ENCODE measurements at regions not wholly inside any gene's neighbourhood (a gene's known extent, or its start where the extent isn't known, plus 50 kb on each side); places are given as distances from the start of the nearest gene placed in this dataset.
"Not testable (repeated sequence)": the region's sequence is repeated elsewhere in the genome, so short reads cannot be mapped to it uniquely, and the experiment has no call there.

DNA sequence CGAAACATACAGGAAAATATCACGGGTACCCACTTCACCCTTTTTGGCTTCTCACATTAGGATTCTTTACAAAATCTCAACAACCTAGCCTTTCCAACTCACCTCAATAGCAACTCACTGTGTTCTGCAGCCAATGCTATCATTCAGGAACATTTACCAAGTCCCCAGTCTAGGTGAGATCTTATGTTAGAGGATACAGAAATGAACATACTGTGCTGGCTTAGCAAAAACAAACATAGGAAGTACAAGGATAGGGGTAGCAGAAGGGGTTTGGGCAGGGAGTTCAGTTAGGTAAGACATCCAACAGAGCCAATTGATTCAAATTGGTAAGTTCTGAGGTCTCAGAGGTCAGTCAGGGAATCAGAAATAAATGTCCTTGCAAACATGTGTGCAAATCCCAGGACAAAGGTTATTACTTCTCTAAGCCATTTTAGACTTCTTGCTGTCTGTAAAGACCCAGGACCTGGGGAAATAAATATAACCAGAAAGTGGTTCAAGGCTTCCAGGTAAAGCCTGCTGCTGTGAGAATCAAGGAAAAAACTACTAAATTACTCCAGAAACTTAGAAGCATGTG lies 556.3 kb upstream of the CHAC2 start:
- Histone ChIP-seq H3K27me3 (no peaks in the 10 kb centered on the region), H3K4me1 (ENCODE audit: control insufficient read depth in 1 of 2, insufficient read depth in 1 of 2, low read depth in 1 of 2, low read length in 1 of 2) (no peaks in the 10 kb centered on the region), H3K9me3 (no peaks in the 10 kb centered on the region), H3K4me3 (ENCODE audit: low read depth in 1 of 2, low read length in 1 of 2) (no peak overlapping the region), H3K27ac (no peak overlapping the region), H3K36me3 (no peaks in the 10 kb centered on the region)
- TF ChIP-seq, protein P1, sequence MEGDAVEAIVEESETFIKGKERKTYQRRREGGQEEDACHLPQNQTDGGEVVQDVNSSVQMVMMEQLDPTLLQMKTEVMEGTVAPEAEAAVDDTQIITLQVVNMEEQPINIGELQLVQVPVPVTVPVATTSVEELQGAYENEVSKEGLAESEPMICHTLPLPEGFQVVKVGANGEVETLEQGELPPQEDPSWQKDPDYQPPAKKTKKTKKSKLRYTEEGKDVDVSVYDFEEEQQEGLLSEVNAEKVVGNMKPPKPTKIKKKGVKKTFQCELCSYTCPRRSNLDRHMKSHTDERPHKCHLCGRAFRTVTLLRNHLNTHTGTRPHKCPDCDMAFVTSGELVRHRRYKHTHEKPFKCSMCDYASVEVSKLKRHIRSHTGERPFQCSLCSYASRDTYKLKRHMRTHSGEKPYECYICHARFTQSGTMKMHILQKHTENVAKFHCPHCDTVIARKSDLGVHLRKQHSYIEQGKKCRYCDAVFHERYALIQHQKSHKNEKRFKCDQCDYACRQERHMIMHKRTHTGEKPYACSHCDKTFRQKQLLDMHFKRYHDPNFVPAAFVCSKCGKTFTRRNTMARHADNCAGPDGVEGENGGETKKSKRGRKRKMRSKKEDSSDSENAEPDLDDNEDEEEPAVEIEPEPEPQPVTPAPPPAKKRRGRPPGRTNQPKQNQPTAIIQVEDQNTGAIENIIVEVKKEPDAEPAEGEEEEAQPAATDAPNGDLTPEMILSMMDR (IDR thresholded peaks at IDR 0.05) = no peak

DNA sequence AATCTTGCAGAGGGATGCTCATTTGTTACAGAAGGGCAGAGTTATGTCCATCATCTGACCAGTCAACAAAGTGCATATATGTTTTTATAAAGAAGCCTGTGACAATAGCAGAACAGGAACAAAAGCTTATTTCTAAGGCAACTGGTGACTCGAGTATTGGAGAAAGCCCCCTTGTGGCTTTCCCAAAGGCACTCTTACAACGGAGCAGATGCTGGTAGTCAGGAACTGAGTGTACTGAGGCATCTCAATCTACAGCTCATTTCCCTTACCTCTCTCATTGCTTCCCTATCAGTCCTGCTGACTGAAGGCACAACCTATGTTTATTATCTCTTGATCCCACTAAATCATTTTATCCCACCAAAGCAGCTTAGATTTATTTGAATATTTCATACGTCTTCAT lies 557.1 kb upstream of the CHAC2 start:
- Histone ChIP-seq H3K27ac (no peak overlapping the region), H3K4me3 (ENCODE audit: low read depth in 1 of 2, low read length in 1 of 2) (no peak overlapping the region)

DNA sequence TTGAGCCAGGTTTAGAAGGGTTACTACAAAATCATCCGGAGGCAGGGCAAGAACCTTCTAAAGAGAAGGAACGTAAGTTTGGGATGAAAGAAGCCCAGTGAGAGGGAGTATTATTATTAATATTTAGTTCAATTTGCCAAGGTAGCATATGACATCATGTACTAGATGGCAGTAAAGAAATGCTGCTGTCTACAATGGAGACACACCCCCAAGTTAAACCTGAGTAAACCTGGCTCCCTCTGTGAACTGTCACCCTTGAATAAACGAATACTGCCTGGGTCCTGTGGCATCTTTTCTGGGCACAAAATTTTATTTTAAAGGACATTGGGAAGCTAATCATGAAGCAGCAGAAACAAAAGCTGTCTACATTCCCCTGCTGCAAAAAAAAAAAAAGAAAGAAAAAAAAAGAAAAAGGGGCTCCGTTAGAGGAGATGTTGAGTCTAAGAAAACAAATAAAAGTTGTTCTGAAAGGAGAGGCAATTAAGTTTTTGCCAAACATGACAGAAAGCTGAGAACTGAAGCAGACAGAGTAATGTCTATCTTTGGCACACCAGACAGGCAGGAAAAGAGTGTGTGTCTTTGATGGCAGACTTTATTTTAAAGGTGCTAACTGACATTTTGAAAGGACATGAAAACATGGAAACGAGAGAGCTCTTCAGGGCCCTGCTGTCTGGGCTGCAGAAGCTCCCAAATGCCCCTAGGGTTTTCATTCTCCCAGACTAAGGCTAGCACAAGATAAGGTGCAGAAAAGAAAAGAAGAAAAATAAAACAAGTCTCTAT lies 557.7 kb upstream of the CHAC2 start:
- H3K4me3 ChIP-seq (ENCODE audit: low read depth in 1 of 2, low read length in 1 of 2) = no peak overlapping the region
- TF ChIP-seq, protein P1 (IDR thresholded peaks at IDR 0.05) = no peak
- no peak overlapping the region for H3K27ac ChIP-seq
- H3K36me3 ChIP-seq = no peaks in the 10 kb centered on the region
- no peaks in the 10 kb centered on the region for H3K4me1 ChIP-seq (ENCODE audit: control insufficient read depth in 1 of 2, insufficient read depth in 1 of 2, low read depth in 1 of 2, low read length in 1 of 2)
- no peaks in the 10 kb centered on the region for H3K9me3 ChIP-seq
- H3K27me3 ChIP-seq = no peaks in the 10 kb centered on the region

More for the DNA sequence above, 557.1 kb upstream of the CHAC2 start:
- Histone ChIP-seq H3K9me3 (no peaks in the 10 kb centered on the region), H3K27me3 (no peaks in the 10 kb centered on the region), H3K4me1 (ENCODE audit: control insufficient read depth in 1 of 2, insufficient read depth in 1 of 2, low read depth in 1 of 2, low read length in 1 of 2) (no peaks in the 10 kb centered on the region), H3K36me3 (no peaks in the 10 kb centered on the region)
- TF ChIP-seq, protein P1 (IDR thresholded peaks at IDR 0.05) = no peak

DNA sequence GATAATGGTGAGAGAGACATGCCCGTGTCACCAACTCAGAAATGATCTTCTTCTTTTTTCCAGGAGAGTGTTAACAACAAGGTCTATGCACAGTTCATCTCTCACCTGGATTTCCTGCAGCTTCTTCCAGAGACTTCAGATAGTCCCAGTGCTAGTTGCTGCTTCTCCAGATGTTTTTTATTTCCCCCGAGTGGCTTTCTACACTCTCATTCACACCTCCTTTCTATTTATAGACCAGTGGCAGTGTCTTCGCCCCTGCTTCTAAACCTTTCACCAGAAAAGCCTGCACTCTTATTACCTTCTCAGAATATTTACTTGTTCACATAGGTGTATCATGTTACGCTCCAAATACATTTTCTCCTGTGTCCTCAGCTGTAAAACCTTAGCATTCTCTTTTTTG lies 558.8 kb upstream of the CHAC2 start:
- Histone ChIP-seq H3K4me3 (ENCODE audit: low read depth in 1 of 2, low read length in 1 of 2) (no peak overlapping the region), H3K27me3 (no peaks in the 10 kb centered on the region), H3K9me3 (no peaks in the 10 kb centered on the region), H3K4me1 (ENCODE audit: control insufficient read depth in 1 of 2, insufficient read depth in 1 of 2, low read depth in 1 of 2, low read length in 1 of 2) (no peaks in the 10 kb centered on the region), H3K36me3 (no peaks in the 10 kb centered on the region), H3K27ac (no peak overlapping the region)
- TF ChIP-seq, protein P1 (IDR thresholded peaks at IDR 0.05) = no peak

DNA sequence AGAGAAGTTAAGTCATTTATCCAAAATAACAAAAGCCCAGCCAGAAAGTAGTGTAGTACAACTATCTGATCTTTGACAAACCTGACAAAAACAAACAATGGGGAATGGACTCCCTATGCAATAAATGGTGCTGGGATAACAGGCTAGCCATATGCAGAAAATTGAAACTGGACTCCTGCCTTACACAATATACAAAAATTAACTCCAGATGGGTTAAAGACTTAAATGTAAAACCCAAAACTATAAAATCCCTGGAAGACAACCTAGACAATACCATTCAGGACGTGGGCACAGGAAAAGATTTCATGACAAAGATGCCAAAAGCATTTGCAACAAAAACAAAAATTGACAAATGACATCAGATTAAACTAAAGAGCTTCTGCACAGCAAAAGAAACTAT lies 561.4 kb upstream of the CHAC2 start:
- H3K4me1 ChIP-seq (ENCODE audit: control insufficient read depth in 1 of 2, insufficient read depth in 1 of 2, low read depth in 1 of 2, low read length in 1 of 2); H3K4me3 ChIP-seq (ENCODE audit: low read depth in 1 of 2, low read length in 1 of 2); H3K9me3 ChIP-seq; H3K27me3 ChIP-seq; H3K27ac ChIP-seq; H3K36me3 ChIP-seq: not testable (repeated sequence)

DNA sequence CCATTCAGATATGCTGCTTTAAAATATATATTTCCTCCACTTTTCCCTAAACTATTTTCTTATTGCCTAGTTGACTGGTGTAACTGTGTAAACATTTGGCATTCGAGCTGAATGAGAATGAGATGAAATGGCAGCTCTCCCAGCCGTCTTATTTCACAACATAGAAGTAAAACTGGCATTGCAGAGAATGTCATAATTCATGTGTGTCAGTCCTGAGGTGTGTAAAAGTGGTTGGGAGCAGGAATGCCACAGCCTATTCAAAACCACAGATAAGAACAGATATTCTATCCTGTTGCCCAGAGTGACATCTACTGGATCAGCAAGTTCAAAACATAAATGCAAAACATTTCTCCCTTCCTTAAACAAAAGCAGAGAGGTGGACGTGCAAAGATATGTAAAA lies 565.5 kb upstream of the CHAC2 start:
- no peak overlapping the region for H3K27ac ChIP-seq
- H3K4me1 ChIP-seq (ENCODE audit: control insufficient read depth in 1 of 2, insufficient read depth in 1 of 2, low read depth in 1 of 2, low read length in 1 of 2) = no peaks in the 10 kb centered on the region
- no peak overlapping the region for H3K4me3 ChIP-seq (ENCODE audit: low read depth in 1 of 2, low read length in 1 of 2)
- TF ChIP-seq, protein P1 (IDR thresholded peaks at IDR 0.05) = no peak
- H3K9me3 ChIP-seq = no peaks in the 10 kb centered on the region
- no peaks in the 10 kb centered on the region for H3K36me3 ChIP-seq
- no peaks in the 10 kb centered on the region for H3K27me3 ChIP-seq
